CD4-positive, alpha-beta memory T cell (primary cell): ENCODE measurements at regions not wholly inside any gene's neighbourhood (a gene's known extent, or its start where the extent isn't known, plus 50 kb on each side); places are given as distances from the start of the nearest gene placed in this dataset.

Source experiments
- CTCF ChIA-PET: fragments of 350-600 bp; sonication (Branson Sonifier 250); formaldehyde crosslinking; loops from one replicate; lab custom pipeline; 2021; ENCODE audit warnings: inconsistent platforms; ENCODE audit not compliant: partially characterized antibody; lab: Charles Lee
- POLR2A ChIA-PET: fragments of 350-600 bp; sonication (Branson Sonifier 250); formaldehyde crosslinking; loops from one replicate; lab custom pipeline; 2021; ENCODE audit not compliant: partially characterized antibody; lab: Charles Lee
- DNase-seq, 5 donors: peaks; one replicate each; pipeline versions ENCODE4 v3.0.0 to v3.0.0-alpha.2; 2020 to 2022; ENCODE audit warnings: mixed read lengths in 1 of 5
- H3K27ac ChIP-seq: one replicate; pipeline ENCODE4 v1.7.0; 2013; ENCODE audit warnings: low read depth, low read length
- H3K27me3 ChIP-seq: 2 replicates; pipeline ENCODE4 v1.7.0; 2013; ENCODE audit warnings: mild to moderate bottlenecking, low read length, moderate library complexity; ENCODE audit not compliant: insufficient read depth
- H3K36me3 ChIP-seq: 2 replicates; pipeline ENCODE4 v1.7.0; 2013; ENCODE audit warnings: mild to moderate bottlenecking, low read length, moderate library complexity; ENCODE audit not compliant: insufficient read depth
- H3K4me1 ChIP-seq: 2 replicates; pipeline ENCODE4 v1.7.0; 2013; ENCODE audit warnings: mild to moderate bottlenecking, low read length, moderate library complexity; ENCODE audit not compliant: insufficient read depth
- H3K4me3 ChIP-seq, 2 donors: one replicate each; pipeline ENCODE4 v1.7.0; 2013; ENCODE audit warnings: low read length in 2 of 2, mild to moderate bottlenecking in 1 of 2
- H3K9me3 ChIP-seq, 2 donors: one replicate each; pipeline ENCODE4 v1.7.0; 2013; ENCODE audit warnings: low read length in 2 of 2, control low read depth in 1 of 2; ENCODE audit not compliant: control insufficient read depth in 1 of 2
- H3K27ac Mint-ChIP-seq, 7 donors: one replicate each; pipeline ENCODE4 v1.8.0; 2020 to 2021; ENCODE audit warnings: mixed read lengths in 7 of 7, mild to moderate bottlenecking in 6 of 7, inconsistent platforms in 3 of 7, moderate library complexity in 3 of 7
- H3K27me3 Mint-ChIP-seq, 2 donors: one replicate each; pipeline ENCODE4 v1.8.0; 2020 to 2021; ENCODE audit warnings: mixed read lengths in 2 of 2
- H3K36me3 Mint-ChIP-seq, 2 donors: one replicate each; pipeline ENCODE4 v1.8.0; 2020 to 2021; ENCODE audit warnings: mixed read lengths in 2 of 2, inconsistent platforms in 1 of 2, mild to moderate bottlenecking in 1 of 2
- H3K4me1 Mint-ChIP-seq, 4 donors: one replicate each; pipeline ENCODE4 v1.8.0; 2020 to 2021; ENCODE audit warnings: mixed read lengths in 4 of 4, mild to moderate bottlenecking in 1 of 4
- H3K4me3 Mint-ChIP-seq, 8 donors: one replicate each; pipeline ENCODE4 v1.8.0; 2020 to 2021; ENCODE audit warnings: mixed read lengths in 8 of 8, mild to moderate bottlenecking in 7 of 8, moderate library complexity in 6 of 8, inconsistent platforms in 3 of 8
- H3K9me3 Mint-ChIP-seq, 8 donors: one replicate each; pipeline ENCODE4 v1.8.0; 2020 to 2021; ENCODE audit warnings: mixed read lengths in 8 of 8, mild to moderate bottlenecking in 5 of 8, inconsistent platforms in 3 of 8, moderate library complexity in 1 of 8
- intact Hi-C: fragments of 100-400 bp; cut with micrococcal nuclease; formaldehyde crosslinking; loops from one replicate; pipeline ENCODE4 v1.15.1; 2023

GRCh38 chr15:25061808-25062550 is 107.2 kb downstream of the SNRPN start:
- Mint-ChIP-seq H3K4me1 (no peaks in the 10 kb centered on the region), H3K36me3 (peaks cover 86 to 100% of the 10 kb centered on the region in 2 donors), H3K9me3 (peaks cover 13 to 100% (median 99%) of the 10 kb centered on the region in 8 donors), H3K27me3 (no peaks in the 10 kb centered on the region), H3K27ac (peak overlapping the region in 1 of 7 donors; percentile 80), H3K4me3 (peak overlapping the region in 1 of 8 donors; percentile 5)
- H3K9me3 ChIP-seq, result peaks cover 27 to 100% of the 10 kb centered on the region in 2 donors
- ChIA-PET POLR2A (no interaction called here), CTCF (no interaction called here)
- no peaks in the 10 kb centered on the region for H3K27me3 ChIP-seq
- H3K27ac ChIP-seq, result no peak overlapping the region
- intact Hi-C loops, result no loop called here
- peak overlapping the region in 1 of 2 donors; percentile 21 for H3K4me3 ChIP-seq
- DNase-seq, result no peak
- H3K4me1 ChIP-seq, result no peaks in the 10 kb centered on the region
- peaks cover 61% of the 10 kb centered on the region for H3K36me3 ChIP-seq

GRCh38 chr15:25062551-25063430 is 108.0 kb downstream of the SNRPN start:
- intact Hi-C loops, result no loop called here
- Mint-ChIP-seq H3K4me1 (no peaks in the 10 kb centered on the region), H3K27me3 (no peaks in the 10 kb centered on the region), H3K4me3 (peak overlapping the region in 4 of 8 donors; percentile 20 to 57 (median 38)), H3K27ac (peak overlapping the region in 1 of 7 donors; percentile 80), H3K36me3 (peaks cover 87 to 100% of the 10 kb centered on the region in 2 donors), H3K9me3 (peaks cover 14 to 100% (median 99%) of the 10 kb centered on the region in 8 donors)
- POLR2A ChIA-PET, result no interaction called here
- Histone ChIP-seq H3K4me1 (no peaks in the 10 kb centered on the region), H3K9me3 (peaks cover 21 to 100% of the 10 kb centered on the region in 2 donors), H3K4me3 (peak overlapping the region in 1 of 2 donors; percentile 16), H3K27ac (no peak overlapping the region), H3K36me3 (peaks cover 66% of the 10 kb centered on the region), H3K27me3 (no peaks in the 10 kb centered on the region)
- no peak for DNase-seq
- CTCF ChIA-PET, result no interaction called here

GRCh38 chr15:25065286-25065685 is 110.5 kb downstream of the SNRPN start:
- intact Hi-C loops, result no loop called here
- DNase-seq, result no peak
- Histone ChIP-seq H3K27me3 (no peaks in the 10 kb centered on the region), H3K4me1 (no peaks in the 10 kb centered on the region), H3K4me3 (no peak overlapping the region), H3K27ac (no peak overlapping the region), H3K9me3 (peaks cover 33 to 100% of the 10 kb centered on the region in 2 donors), H3K36me3 (peaks cover 64% of the 10 kb centered on the region)
- Mint-ChIP-seq H3K36me3 (peaks cover 89 to 100% of the 10 kb centered on the region in 2 donors), H3K9me3 (peaks cover 12 to 100% (median 100%) of the 10 kb centered on the region in 8 donors), H3K27me3 (no peaks in the 10 kb centered on the region), H3K4me3 (peak overlapping the region in 1 of 8 donors; percentile 40), H3K27ac (no peak overlapping the region), H3K4me1 (peaks cover 0 to 1% (median 0%) of the 10 kb centered on the region in 4 donors)
- ChIA-PET CTCF (interaction anchor here (0.8 kb wide), 1 partner anchor 13 kb away, joined by 3 read pairs; no protein-coding TSS in a partner anchor), POLR2A (no interaction called here)

GRCh38 chr15:25065876-25066275 is 111.1 kb downstream of the SNRPN start:
- Histone ChIP-seq H3K27me3 (no peaks in the 10 kb centered on the region), H3K4me3 (no peak overlapping the region), H3K36me3 (peaks cover 69% of the 10 kb centered on the region), H3K4me1 (no peaks in the 10 kb centered on the region), H3K27ac (no peak overlapping the region), H3K9me3 (peaks cover 34 to 100% of the 10 kb centered on the region in 2 donors)
- H3K4me1 Mint-ChIP-seq, result peaks cover 0 to 1% (median 0%) of the 10 kb centered on the region in 4 donors
- no peak overlapping the region for H3K27ac Mint-ChIP-seq
- DNase-seq, result no peak
- peaks cover 88 to 100% of the 10 kb centered on the region in 2 donors for H3K36me3 Mint-ChIP-seq
- H3K4me3 Mint-ChIP-seq, result no peak overlapping the region
- H3K27me3 Mint-ChIP-seq, result no peaks in the 10 kb centered on the region
- H3K9me3 Mint-ChIP-seq, result peaks cover 12 to 100% (median 100%) of the 10 kb centered on the region in 8 donors
- CTCF ChIA-PET, result no interaction called here
- POLR2A ChIA-PET, result no interaction called here
- intact Hi-C loops, result no loop called here

GRCh38 chr15:25066708-25067107 is 111.9 kb downstream of the SNRPN start:
- H3K36me3 Mint-ChIP-seq, result peaks cover 89 to 100% of the 10 kb centered on the region in 2 donors
- peaks cover 12 to 100% (median 100%) of the 10 kb centered on the region in 8 donors for H3K9me3 Mint-ChIP-seq
- Histone ChIP-seq H3K4me1 (no peaks in the 10 kb centered on the region), H3K27ac (no peak overlapping the region), H3K9me3 (peaks cover 38 to 100% of the 10 kb centered on the region in 2 donors), H3K27me3 (no peaks in the 10 kb centered on the region), H3K36me3 (peaks cover 70% of the 10 kb centered on the region), H3K4me3 (no peak overlapping the region)
- intact Hi-C loops, result no loop called here
- peaks cover 0 to 1% (median 0%) of the 10 kb centered on the region in 4 donors for H3K4me1 Mint-ChIP-seq
- ChIA-PET CTCF (no interaction called here), POLR2A (no interaction called here)
- peak overlapping the region in 1 of 7 donors; percentile 45 for H3K27ac Mint-ChIP-seq
- no peak for DNase-seq
- H3K4me3 Mint-ChIP-seq, result no peak overlapping the region
- H3K27me3 Mint-ChIP-seq, result no peaks in the 10 kb centered on the region

- no peak for DNase-seq
- POLR2A ChIA-PET, result no interaction called here
- Mint-ChIP-seq H3K4me1 (peaks cover 0 to 1% (median 0%) of the 10 kb centered on the region in 4 donors), H3K36me3 (peaks cover 91 to 100% of the 10 kb centered on the region in 2 donors), H3K27ac (no peak overlapping the region), H3K4me3 (no peak overlapping the region), H3K9me3 (peaks cover 12 to 100% (median 100%) of the 10 kb centered on the region in 8 donors), H3K27me3 (no peaks in the 10 kb centered on the region)
- H3K4me3 ChIP-seq, result no peak overlapping the region
- H3K27me3 ChIP-seq, result no peaks in the 10 kb centered on the region
- H3K27ac ChIP-seq, result no peak overlapping the region
- CTCF ChIA-PET, result no interaction called here
- peaks cover 77% of the 10 kb centered on the region for H3K36me3 ChIP-seq
- no peaks in the 10 kb centered on the region for H3K4me1 ChIP-seq
- peaks cover 41 to 100% of the 10 kb centered on the region in 2 donors for H3K9me3 ChIP-seq
- intact Hi-C loops, result no loop called here
Observed at GRCh38 chr15:25067725-25068309, 113.0 kb downstream of the SNRPN start.
